Neural cell (in vitro differentiated cells): ENCODE measurements at regions not wholly inside any gene's neighbourhood (a gene's known extent, or its start where the extent isn't known, plus 50 kb on each side); places are given as distances from the start of the nearest gene placed in this dataset.

Experiments
- CTCF ChIP-seq: fragments of 450-650 bp; IDR thresholded peaks from 2 replicates; pipeline ENCODE4 v1.5.1; 2014; ENCODE audit warnings: antibody characterized with exemption, mild to moderate bottlenecking, moderate library complexity; ENCODE audit not compliant: poor library complexity, severe bottlenecking
- EP300 ChIP-seq: fragments of 450-650 bp; conservative IDR thresholded peaks from 2 replicates; pipeline ENCODE4 v1.6.1; 2014; ENCODE audit warnings: antibody characterized with exemption, mild to moderate bottlenecking, moderate library complexity; ENCODE audit not compliant: poor library complexity, severe bottlenecking
- EZH2 ChIP-seq: fragments of 200-600, 300-800 bp; shearing (Covaris generic), sonication (generic); IDR thresholded peaks from 2 replicates; pipeline ENCODE4 v1.6.1; 2014; ENCODE audit warnings: antibody characterized with exemption, low read length, borderline replicate concordance, mild to moderate bottlenecking; ENCODE audit not compliant: insufficient read depth, poor library complexity, severe bottlenecking
- MXI1 ChIP-seq: fragments of 450-650 bp; conservative IDR thresholded peaks from 2 replicates; pipeline ENCODE4 v1.6.1; 2014; ENCODE audit warnings: antibody characterized with exemption, mild to moderate bottlenecking; ENCODE audit not compliant: poor library complexity, severe bottlenecking
- POLR2AphosphoS5 ChIP-seq: IDR thresholded peaks from 2 replicates; pipeline ENCODE4 v1.6.1; 2012
- RAD21 ChIP-seq: fragments of 450-650 bp; conservative IDR thresholded peaks from 2 replicates; pipeline ENCODE4 v1.6.1; 2014; ENCODE audit warnings: antibody characterized with exemption, mild to moderate bottlenecking, moderate library complexity
- REST ChIP-seq: IDR thresholded peaks from 2 replicates; pipeline ENCODE4 v1.6.1; 2012; ENCODE audit warnings: borderline replicate concordance
- SMC3 ChIP-seq: fragments of 450-650 bp; conservative IDR thresholded peaks from 2 replicates; pipeline ENCODE4 v1.6.1; 2014; ENCODE audit warnings: antibody characterized with exemption, mild to moderate bottlenecking, moderate library complexity; ENCODE audit not compliant: poor library complexity
- TAF1 ChIP-seq: IDR thresholded peaks from 2 replicates; pipeline ENCODE4 v1.6.1; 2012; ENCODE audit warnings: low read depth

GRCh38 chr18:60147323-60147722, 225.3 kb downstream of the MC4R start:
- TF ChIP-seq CTCF (no peak), POLR2AphosphoS5 (no peak), TAF1 (no peak), REST (no peak), SMC3 (no peak), EZH2 (no peak), RAD21 (no peak), EP300 (no peak), MXI1 (no peak)
